ENCODE measurements at regions not wholly inside any gene's neighbourhood (a gene's known extent, or its start where the extent isn't known, plus 50 kb on each side); places are given as distances from the start of the nearest gene placed in this dataset.

- DNase-seq: no peak
Measured at GRCh38 chr10:81031774-81032173, 494.1 kb downstream of the SH2D4B start.

- no peak for DNase-seq
Measured at GRCh38 chr10:81034383-81034782, 496.7 kb downstream of the SH2D4B start.

- no peak for DNase-seq
Measured at GRCh38 chr10:81036257-81036656, 498.6 kb downstream of the SH2D4B start.

- no peak for DNase-seq
Measured at GRCh38 chr10:81040031-81040430, 502.3 kb downstream of the SH2D4B start.

GRCh38 chr10:81040940-81041339 lies 503.2 kb downstream of the SH2D4B start:
- DNase-seq: no peak

GRCh38 chr10:81042647-81043046 lies 504.9 kb downstream of the SH2D4B start:
- no peak for DNase-seq

GRCh38 chr10:81065474-81065873 lies 527.8 kb downstream of the SH2D4B start:
- no peak for DNase-seq

GRCh38 chr10:81068460-81068859 lies 530.8 kb downstream of the SH2D4B start:
- DNase-seq: no peak

- no peak for DNase-seq
Measured at GRCh38 chr10:81071087-81071796, 533.5 kb downstream of the SH2D4B start.

GRCh38 chr10:81073155-81073554 lies 535.5 kb downstream of the SH2D4B start:
- no peak for DNase-seq

- DNase-seq: no peak
Measured at GRCh38 chr10:81081887-81082620, 544.4 kb downstream of the SH2D4B start.

GRCh38 chr10:81082621-81083376 lies 545.1 kb downstream of the SH2D4B start:
- no peak for DNase-seq

- no peak for DNase-seq
Measured at GRCh38 chr10:81093056-81093455, 555.4 kb downstream of the SH2D4B start.

- DNase-seq: no peak
Measured at GRCh38 chr10:81095238-81095637, 557.5 kb downstream of the SH2D4B start.

GRCh38 chr10:81096558-81096957 lies 558.9 kb downstream of the SH2D4B start:
- no peak for DNase-seq

GRCh38 chr10:81101062-81101461 lies 563.4 kb downstream of the SH2D4B start:
- no peak for DNase-seq

- DNase-seq: no peak
Measured at GRCh38 chr10:81104494-81104893, 566.8 kb downstream of the SH2D4B start.

- no peak for DNase-seq
Measured at GRCh38 chr10:81108516-81109199, 571.0 kb downstream of the SH2D4B start.

- DNase-seq: no peak
Measured at GRCh38 chr10:81109200-81109752, 571.6 kb downstream of the SH2D4B start.

GRCh38 chr10:81116201-81116600 lies 578.5 kb downstream of the SH2D4B start:
- no peak for DNase-seq

- no peak for DNase-seq
Measured at GRCh38 chr10:81116990-81117389, 579.3 kb downstream of the SH2D4B start.

- DNase-seq: no peak
Measured at GRCh38 chr10:81127931-81128330, 590.2 kb downstream of the SH2D4B start.

GRCh38 chr10:81130014-81130413 lies 592.3 kb downstream of the SH2D4B start:
- no peak for DNase-seq
